ENCODE measurements at regions not wholly inside any gene's neighbourhood (a gene's known extent, or its start where the extent isn't known, plus 50 kb on each side); places are given as distances from the start of the nearest gene placed in this dataset.
A peak's percentile ranks its signal among the peaks of the same experiment; 100 is the strongest.

GRCh38 chr10:113987805-113988204, 55.9 kb upstream of the ADRB1 start:
- Histone ChIP-seq H3K9me3 (no peaks in the 10 kb centered on the region), H3K27ac (no peak overlapping the region), H3K36me3 (no peaks in the 10 kb centered on the region), H3K27me3 (no peaks in the 10 kb centered on the region), H3K4me3 (no peak overlapping the region), H3K4me1 (peaks cover 0 to 11% (median 4%) of the 10 kb centered on the region in 12 donors)
- TF ChIP-seq POLR2A (IDR thresholded peaks at IDR 0.05), result no peak
- TF ChIP-seq, protein P1, sequence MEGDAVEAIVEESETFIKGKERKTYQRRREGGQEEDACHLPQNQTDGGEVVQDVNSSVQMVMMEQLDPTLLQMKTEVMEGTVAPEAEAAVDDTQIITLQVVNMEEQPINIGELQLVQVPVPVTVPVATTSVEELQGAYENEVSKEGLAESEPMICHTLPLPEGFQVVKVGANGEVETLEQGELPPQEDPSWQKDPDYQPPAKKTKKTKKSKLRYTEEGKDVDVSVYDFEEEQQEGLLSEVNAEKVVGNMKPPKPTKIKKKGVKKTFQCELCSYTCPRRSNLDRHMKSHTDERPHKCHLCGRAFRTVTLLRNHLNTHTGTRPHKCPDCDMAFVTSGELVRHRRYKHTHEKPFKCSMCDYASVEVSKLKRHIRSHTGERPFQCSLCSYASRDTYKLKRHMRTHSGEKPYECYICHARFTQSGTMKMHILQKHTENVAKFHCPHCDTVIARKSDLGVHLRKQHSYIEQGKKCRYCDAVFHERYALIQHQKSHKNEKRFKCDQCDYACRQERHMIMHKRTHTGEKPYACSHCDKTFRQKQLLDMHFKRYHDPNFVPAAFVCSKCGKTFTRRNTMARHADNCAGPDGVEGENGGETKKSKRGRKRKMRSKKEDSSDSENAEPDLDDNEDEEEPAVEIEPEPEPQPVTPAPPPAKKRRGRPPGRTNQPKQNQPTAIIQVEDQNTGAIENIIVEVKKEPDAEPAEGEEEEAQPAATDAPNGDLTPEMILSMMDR (IDR thresholded peaks at IDR 0.05), result no peak
- intact Hi-C loops (cut with DNase I), result no loop called here
- peak in 2 of 5 donors; percentile 40 to 48 for DNase-seq
- WGBS, 4 donors, result 78 to 89% (median 84%) methylated on average over 2 of the region's 2 CpGs
- no peak for ATAC-seq

DNA sequence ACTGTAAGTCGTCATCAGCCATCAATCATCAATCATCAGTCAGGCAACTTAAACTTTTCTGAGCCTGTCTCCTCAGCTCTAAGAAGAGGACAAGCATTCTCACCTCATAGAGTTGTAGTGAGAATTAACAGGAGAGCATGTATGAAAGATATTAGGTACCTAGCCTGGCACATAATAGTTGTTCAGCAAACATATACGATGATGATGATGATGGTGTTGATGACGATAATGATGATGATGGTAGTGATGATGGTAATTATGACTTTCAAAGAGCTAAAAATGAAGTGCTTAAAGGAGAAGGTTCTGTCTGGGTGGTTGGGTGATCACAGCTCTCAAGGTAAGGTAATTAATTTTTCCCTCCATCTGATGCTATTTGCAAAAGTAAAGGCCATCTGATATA, 55.1 kb upstream of the ADRB1 start:
- H3K9me3 ChIP-seq, result no peaks in the 10 kb centered on the region
- 93 to 96% (median 93%) methylated on average over 3 of the region's 3 CpGs for WGBS, 4 donors
- no peak for ATAC-seq

GRCh38 chr10:113991091-113991860, 52.4 kb upstream of the ADRB1 start:
- Histone ChIP-seq H3K27ac (no peak overlapping the region), H3K36me3 (no peaks in the 10 kb centered on the region), H3K4me1 (peaks cover 0 to 35% (median 10%) of the 10 kb centered on the region in 12 donors), H3K4me3 (no peak overlapping the region), H3K27me3 (no peaks in the 10 kb centered on the region), H3K9me3 (no peaks in the 10 kb centered on the region)
- DNase-seq, result no peak
- TF ChIP-seq, protein P1 (IDR thresholded peaks at IDR 0.05), result no peak
- no peak for TF ChIP-seq POLR2A (IDR thresholded peaks at IDR 0.05)
- ATAC-seq, result no peak
- intact Hi-C loops (cut with DNase I), result no loop called here
- 90 to 97% (median 96%) methylated on average over 11 of the region's 11 CpGs for WGBS, 4 donors

More for the DNA sequence above, 55.1 kb upstream of the ADRB1 start:
- Histone ChIP-seq H3K36me3 (no peaks in the 10 kb centered on the region), H3K4me3 (no peak overlapping the region), H3K27me3 (no peaks in the 10 kb centered on the region), H3K4me1 (peaks cover 0 to 13% (median 5%) of the 10 kb centered on the region in 12 donors), H3K27ac (no peak overlapping the region)
- DNase-seq, result no peak
- no peak for TF ChIP-seq POLR2A (IDR thresholded peaks at IDR 0.05)
- TF ChIP-seq, protein P1 (IDR thresholded peaks at IDR 0.05), result no peak
- intact Hi-C loops (cut with DNase I), result no loop called here

DNA sequence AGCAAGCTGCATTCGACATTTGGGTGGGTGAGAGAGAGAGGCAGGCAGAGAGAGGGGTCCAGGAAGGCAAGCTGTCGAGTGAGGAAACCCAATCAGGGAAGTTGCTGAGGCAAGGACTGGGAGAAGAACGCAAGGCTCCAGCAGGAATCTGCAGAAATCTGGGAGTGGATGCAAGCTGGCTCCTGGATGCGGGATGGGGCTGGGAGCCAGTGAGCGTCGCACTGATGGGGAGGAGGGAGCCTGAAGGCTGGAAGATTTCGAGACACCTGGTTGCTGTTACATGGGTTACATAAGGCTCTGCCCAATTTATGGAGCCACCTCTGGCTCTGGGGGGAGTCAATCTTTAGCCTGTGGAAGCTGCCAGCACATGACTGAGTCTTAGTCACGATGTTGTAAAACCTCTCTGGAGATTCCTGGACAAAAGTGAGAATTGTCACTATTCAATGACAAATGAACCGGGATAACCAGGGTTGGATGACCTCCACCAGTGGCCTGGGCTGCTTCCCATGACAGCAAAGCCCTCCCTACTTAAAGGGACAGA, 51.1 kb upstream of the ADRB1 start:
- no peaks in the 10 kb centered on the region for H3K27me3 ChIP-seq
- DNase-seq (peak in 2 of 5 donors; percentile 28 to 37), ATAC-seq (peak; percentile 15 to 45 (median 31))
- peak overlapping the region in 5 of 12 donors; percentile 21 to 59 (median 48) for H3K27ac ChIP-seq
- TF ChIP-seq, protein P1 (IDR thresholded peaks at IDR 0.05), result no peak
- no peak for TF ChIP-seq POLR2A (IDR thresholded peaks at IDR 0.05)
- 69 to 79% (median 75%) methylated on average over 7 to 9 of the region's 9 CpGs for WGBS, 4 donors
- no peak overlapping the region for H3K4me3 ChIP-seq
- H3K36me3 ChIP-seq, result no peaks in the 10 kb centered on the region
- intact Hi-C loops (cut with DNase I), result no loop called here
- H3K9me3 ChIP-seq, result no peaks in the 10 kb centered on the region
- peaks cover 0 to 40% (median 10%) of the 10 kb centered on the region in 12 donors for H3K4me1 ChIP-seq

All from heart left ventricle (tissue), 16 donors.